DMS 273 (cell line): ENCODE measurements at regions not wholly inside any gene's neighbourhood (a gene's known extent, or its start where the extent isn't known, plus 50 kb on each side); places are given as distances from the start of the nearest gene placed in this dataset.

ENCODE experiments used
- DNase-seq: peaks from one replicate; lab custom pipeline; 2025; ENCODE audit not compliant: unreplicated experiment; lab: John Stamatoyannopoulos, UW

- DNase-seq = peak; percentile 1
Observed at GRCh38 chr20:7031222-7031621, 263.7 kb downstream of the BMP2 start.

GRCh38 chr20:7038029-7038428 is 270.5 kb downstream of the BMP2 start:
- no peak for DNase-seq

- DNase-seq = no peak
Observed at GRCh38 chr20:7057611-7058010, 290.1 kb downstream of the BMP2 start.

GRCh38 chr20:7078804-7079203 is 311.3 kb downstream of the BMP2 start:
- no peak for DNase-seq

DNA sequence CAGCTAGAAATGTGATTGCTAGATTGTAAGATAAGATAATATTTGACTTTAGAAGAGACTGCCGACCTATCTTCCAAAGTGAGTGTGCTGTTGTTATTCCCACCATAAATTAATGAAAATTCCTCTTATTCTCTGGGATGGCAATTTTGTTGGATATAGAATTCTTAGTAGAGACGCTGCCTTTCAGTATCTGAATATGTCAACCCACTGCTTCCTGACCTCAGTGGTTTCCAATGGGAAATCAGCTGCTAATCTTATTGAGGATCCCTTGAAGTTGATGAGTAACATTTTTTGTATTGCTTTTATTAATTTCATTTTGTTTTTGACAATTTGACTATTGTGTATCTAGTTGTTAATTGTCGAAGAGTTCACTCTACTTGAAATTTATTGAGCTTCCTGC is 313.0 kb downstream of the BMP2 start:
- DNase-seq = no peak

- DNase-seq = no peak
Observed at GRCh38 chr20:7085467-7085866, 318.0 kb downstream of the BMP2 start.

- DNase-seq = no peak
Observed at GRCh38 chr20:7087803-7088202, 320.3 kb downstream of the BMP2 start.

DNA sequence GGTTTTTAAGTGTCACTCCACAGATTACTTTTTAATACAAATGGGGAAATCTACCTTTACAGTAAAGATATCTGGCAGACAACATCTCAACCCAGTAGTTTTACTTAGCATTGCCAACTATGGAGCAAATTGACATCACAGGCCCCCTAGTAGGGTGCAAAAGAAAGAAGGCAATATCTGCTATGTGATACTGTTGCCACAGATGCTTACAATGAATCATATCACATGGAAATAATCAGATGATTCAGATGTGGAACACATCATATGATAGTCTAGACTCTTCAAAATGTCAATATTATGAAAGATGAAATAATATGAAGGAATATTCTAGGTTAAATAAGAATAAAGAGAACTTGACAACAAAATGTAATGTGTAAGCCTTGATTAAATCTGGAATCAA is 322.5 kb downstream of the BMP2 start:
- DNase-seq = no peak

GRCh38 chr20:7090811-7091210 is 323.3 kb downstream of the BMP2 start:
- DNase-seq = no peak

GRCh38 chr20:7091655-7092054 is 324.2 kb downstream of the BMP2 start:
- DNase-seq = no peak

DNA sequence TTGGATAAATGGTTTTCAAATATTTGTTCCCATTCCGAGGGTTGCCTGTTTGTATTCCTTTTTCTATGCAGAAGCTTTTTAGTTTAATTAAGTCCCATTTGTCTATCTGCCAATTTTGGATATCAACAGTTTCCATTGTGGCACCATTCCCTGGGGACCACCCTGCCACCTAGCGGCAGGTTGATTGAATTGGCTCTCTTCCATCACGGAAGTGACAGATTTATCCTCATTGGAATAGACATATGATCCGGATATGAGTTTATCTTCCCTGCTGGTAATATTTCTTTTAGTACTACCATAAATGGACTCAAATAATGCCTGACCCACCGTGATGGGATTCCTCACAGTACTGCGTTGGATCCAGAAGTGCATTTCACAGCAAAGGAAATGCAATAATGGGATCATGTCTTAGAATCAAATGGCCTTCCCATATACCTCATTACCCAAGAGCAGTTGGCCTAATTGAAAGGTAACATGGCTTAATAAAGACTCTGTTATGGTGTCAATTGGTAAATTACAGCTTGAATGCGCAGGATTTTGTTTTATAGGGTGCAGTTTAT is 327.0 kb downstream of the BMP2 start:
- peak; percentile 65 for DNase-seq

DNA sequence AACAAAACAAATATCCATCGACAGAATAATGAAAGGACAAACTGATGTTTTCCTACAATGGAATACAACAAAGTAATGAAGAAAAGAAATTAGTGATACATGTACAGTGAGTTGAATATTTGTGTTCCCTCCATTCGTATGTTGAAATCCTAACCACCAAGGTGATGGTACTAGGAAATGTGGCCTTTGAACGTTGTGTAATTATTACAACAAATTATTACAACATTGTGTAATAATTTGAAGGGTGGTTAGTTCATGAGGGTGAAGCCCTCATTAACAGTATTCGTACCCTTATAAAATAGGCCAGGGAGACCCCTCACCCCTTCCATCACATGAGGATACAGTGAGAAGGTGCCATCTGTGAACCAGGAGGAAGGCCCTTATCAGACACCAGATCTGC is 339.4 kb downstream of the BMP2 start:
- no peak for DNase-seq

DNA sequence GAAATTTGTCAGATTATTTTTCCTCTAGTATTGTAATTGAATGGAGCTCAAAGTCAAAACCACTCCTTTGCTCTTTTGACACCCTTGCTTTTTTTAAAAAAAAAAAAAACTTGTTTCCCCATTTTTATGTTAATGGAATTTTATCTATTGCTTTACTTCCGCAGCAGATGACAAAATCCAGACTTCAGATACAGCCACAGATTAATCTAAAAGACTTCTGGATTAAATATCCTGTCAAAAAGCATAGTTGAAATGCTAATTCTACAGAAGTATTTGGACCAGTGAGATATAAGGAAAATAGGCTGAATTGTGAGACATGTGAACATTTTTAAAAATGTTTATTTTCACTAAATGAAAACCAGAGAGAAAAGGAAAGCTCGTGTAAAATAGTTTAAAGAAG is 341.4 kb downstream of the BMP2 start:
- no peak for DNase-seq

GRCh38 chr20:7113577-7114466 is 346.3 kb downstream of the BMP2 start:
- DNase-seq = peak; percentile 68

DNA sequence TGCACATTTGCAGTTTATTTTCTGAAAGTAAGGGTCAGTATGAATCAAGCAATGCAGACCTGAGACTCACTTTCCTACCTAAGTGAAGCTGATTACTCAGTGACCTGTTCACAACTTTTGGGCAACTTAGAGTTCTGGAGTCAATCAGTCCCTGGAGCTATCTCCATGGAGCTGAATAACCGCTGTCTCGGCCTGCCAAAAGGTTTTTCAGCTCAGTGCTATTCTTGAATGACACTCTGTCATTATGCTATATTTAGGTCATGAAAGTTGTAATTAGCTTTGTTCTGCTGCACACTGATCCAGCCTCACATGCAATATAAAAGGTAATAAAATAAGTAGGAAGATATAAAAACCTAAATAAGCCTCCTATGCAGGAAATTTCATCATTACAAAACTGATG is 356.0 kb downstream of the BMP2 start:
- DNase-seq = no peak

GRCh38 chr20:7124120-7124519 is 356.6 kb downstream of the BMP2 start:
- DNase-seq = no peak

- DNase-seq = no peak
Observed at GRCh38 chr20:7136886-7137285, 369.4 kb downstream of the BMP2 start.

DNA sequence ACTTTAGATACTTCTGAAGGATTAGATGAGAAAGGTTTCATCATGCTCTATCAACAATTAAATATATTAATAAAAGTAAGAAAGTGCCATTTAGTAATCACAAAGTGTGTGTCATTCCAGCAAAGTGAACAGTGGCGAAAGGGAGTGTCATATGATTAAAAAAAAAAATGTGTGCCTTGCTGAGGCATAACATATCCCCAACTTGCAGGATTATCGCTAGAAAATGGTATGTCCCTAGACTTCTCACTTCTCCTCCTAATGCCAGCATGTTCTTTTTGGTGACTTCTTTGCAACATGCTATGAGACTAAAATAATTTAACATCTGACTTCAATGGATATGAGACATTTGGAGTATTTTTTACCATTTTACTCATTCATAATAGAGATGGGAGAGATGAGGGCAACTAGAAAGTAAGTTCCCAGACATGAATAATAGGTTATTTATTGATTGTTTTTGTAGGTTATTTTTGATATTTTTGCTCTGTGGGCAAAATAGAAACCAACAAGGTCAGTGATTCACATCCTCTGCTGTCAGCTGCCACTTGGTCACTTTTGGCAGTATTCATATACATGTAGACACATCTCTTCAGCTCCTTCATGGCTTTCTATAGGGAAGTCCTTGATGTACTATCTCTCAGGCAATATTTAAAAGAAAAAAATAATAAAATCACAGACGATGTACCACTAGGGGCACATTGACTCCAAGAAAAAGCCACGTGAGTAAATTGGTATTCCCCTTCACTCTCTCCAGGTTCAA is 370.1 kb downstream of the BMP2 start:
- no peak for DNase-seq

DNA sequence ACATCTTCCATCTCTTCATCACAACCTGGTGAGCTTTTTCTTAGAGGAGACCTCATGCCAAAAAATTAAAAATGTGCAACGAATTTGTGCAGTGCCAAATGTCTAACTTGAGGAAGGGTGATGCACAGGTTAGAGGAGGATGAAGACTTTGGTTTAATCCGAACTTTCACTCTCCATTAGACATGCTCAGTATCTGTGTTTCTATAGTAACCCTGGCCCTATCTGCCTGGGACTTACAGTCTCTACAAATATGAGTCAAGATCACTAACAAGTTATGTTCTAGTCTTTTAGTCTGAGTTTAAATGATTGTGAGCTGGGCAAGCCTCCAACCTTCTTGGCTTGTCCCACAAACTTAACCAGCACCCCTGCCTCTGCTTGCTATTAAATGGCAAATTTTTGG is 377.0 kb downstream of the BMP2 start:
- no peak for DNase-seq

GRCh38 chr20:7146552-7147219 is 379.2 kb downstream of the BMP2 start:
- peak; percentile 33 for DNase-seq

DNA sequence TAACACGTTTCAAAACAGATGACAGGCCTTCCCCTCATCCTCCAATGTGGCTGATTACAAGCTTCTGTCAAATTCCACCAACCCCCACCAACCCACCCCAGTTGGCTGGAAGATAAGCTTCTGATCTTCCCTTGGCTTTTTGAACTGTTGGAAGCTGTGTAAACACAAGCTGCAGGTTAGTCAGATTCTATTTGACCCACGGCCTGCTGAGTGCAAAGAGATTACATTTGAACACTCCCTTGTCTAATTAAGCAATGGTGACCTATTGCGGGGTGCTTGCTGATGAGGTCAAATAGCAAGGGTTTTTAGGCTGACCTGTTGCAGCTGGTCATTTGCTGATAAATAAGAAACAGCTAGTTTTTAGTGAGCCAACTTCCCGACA is 379.7 kb downstream of the BMP2 start:
- peak; percentile 33 for DNase-seq
